HepG2 (cell line): ENCODE measurements at regions not wholly inside any gene's neighbourhood (a gene's known extent, or its start where the extent isn't known, plus 50 kb on each side); places are given as distances from the start of the nearest gene placed in this dataset.

Source experiments
- ATAC-seq: fragments of 200-7000 bp; cut with Tn5 transposase; 3 replicates; pipeline ENCODE4 v1.9.1; 2020; ENCODE audit warnings: mild to moderate bottlenecking, moderate library complexity
- BruUV-seq: library from RNA; stranded (reverse); fragments of 400-500 nt; replicated peaks from 2 replicates; lab custom pipeline; 2021; lab: Mats Ljungman, UMichigan
- CTCF ChIA-PET: fragments of 300-600 bp; formaldehyde crosslinking; extraction: SDS; loops from one replicate; lab custom pipeline; 2021; ENCODE audit warnings: low total read pairs, inconsistent platforms, low intra/inter-chr PET ratio; lab: Yijun Ruan, JAX
- POLR2A ChIA-PET: fragments of 350-600 bp; sonication (Branson Sonifier 250); formaldehyde crosslinking; loops from one replicate; lab custom pipeline; 2020; ENCODE audit warnings: antibody characterized with exemption, inconsistent platforms; lab: Yijun Ruan, JAX
- DNase-seq: peaks from one replicate; pipeline ENCODE4 v3.0.0-alpha.2; 2015; ENCODE audit warnings: low spot score
- FAIRE-seq: peaks from 3 replicates; lab custom pipeline; 2011; peaks lifted over from hg19 to GRCh38; lab: Jason Lieb, UNC
- H2AFZ ChIP-seq: one replicate; pipeline ENCODE4 v1.6.1; 2011; ENCODE audit warnings: low read length, inconsistent platforms
- H3K27ac ChIP-seq: fragments of 300-600 bp; 3 replicates; pipeline ENCODE4 v1.8.0; 2011; ENCODE audit warnings: mixed run types, mild to moderate bottlenecking, mixed read lengths, low read length, inconsistent platforms; ENCODE audit not compliant: insufficient read depth; ENCODE audit errors: extremely low read length
- H3K27me3 ChIP-seq, 2 experiments: fragments of 200-600 bp in 1 of 2; 2 replicates in 1 of 2; 3 replicates in 1 of 2; pipeline versions ENCODE4 v1.6.0 to v1.8.0; 2011; ENCODE audit warnings: low read length in 2 of 2, mild to moderate bottlenecking in 2 of 2, moderate library complexity in 2 of 2, inconsistent platforms in 1 of 2; ENCODE audit not compliant: insufficient read depth in 2 of 2, control insufficient read depth in 1 of 2
- H3K36me3 ChIP-seq, 2 experiments: fragments of 200-600 bp in 1 of 2; replicated peaks in 1 of 2; 2 replicates in 1 of 2; 3 replicates in 1 of 2; pipeline versions ENCODE4 v1.5.1 to v1.8.0; 2011; ENCODE audit warnings: low read length in 2 of 2, inconsistent platforms in 1 of 2; ENCODE audit not compliant: insufficient read depth in 2 of 2, control insufficient read depth in 1 of 2
- H3K4me1 ChIP-seq: 2 replicates; pipeline ENCODE4 v1.5.1; 2012; ENCODE audit warnings: low read length, inconsistent platforms; ENCODE audit not compliant: insufficient read depth
- H3K4me2 ChIP-seq: 2 replicates; pipeline ENCODE4 v1.6.0; 2011; ENCODE audit warnings: low read depth, low read length, inconsistent platforms
- H3K4me3 ChIP-seq, 3 experiments: fragments of 200-600 bp in 1 of 3; sonication (generic), shearing (Covaris generic) in 1 of 3; replicated peaks in 1 of 3; 2 replicates each; pipeline ENCODE4 v1.5.1; 2011 to 2016; ENCODE audit warnings: low read length in 3 of 3, inconsistent platforms in 2 of 3, low read depth in 2 of 3, mild to moderate bottlenecking in 2 of 3, control low read depth in 1 of 3, mixed read lengths in 1 of 3; ENCODE audit not compliant: insufficient read depth in 1 of 3
- H3K79me2 ChIP-seq: one replicate; pipeline ENCODE4 v1.6.1; 2011; ENCODE audit warnings: low read length, inconsistent platforms; ENCODE audit not compliant: insufficient read depth
- H3K9ac ChIP-seq: 2 replicates; pipeline ENCODE4 v1.6.0; 2011; ENCODE audit warnings: mild to moderate bottlenecking, low read depth, low read length, inconsistent platforms; ENCODE audit not compliant: insufficient read depth
- H3K9me3 ChIP-seq: 2 replicates; pipeline ENCODE4 v1.5.1; 2012; ENCODE audit warnings: mild to moderate bottlenecking, low read length
- H4K20me1 ChIP-seq: 2 replicates; pipeline ENCODE4 v1.6.0; 2011; ENCODE audit warnings: inconsistent platforms, mild to moderate bottlenecking, low read length, moderate library complexity; ENCODE audit not compliant: insufficient read depth
- BRCA1 ChIP-seq: sonication (generic); formaldehyde crosslinking; IDR thresholded peaks from 2 replicates; pipeline ENCODE4 v1.4.0; 2020; ENCODE audit warnings: missing genetic modification reagents
- BRD4 ChIP-seq: sonication (generic); formaldehyde crosslinking; IDR thresholded peaks from 2 replicates; pipeline ENCODE4 v1.4.0; 2020; ENCODE audit warnings: missing genetic modification reagents
- GATAD2A ChIP-seq: IDR thresholded peaks from 2 replicates; pipeline ENCODE4 v1.6.1; 2016
- HHEX ChIP-seq: IDR thresholded peaks from 2 replicates; pipeline ENCODE4 v1.6.1; 2016; ENCODE audit warnings: control low read depth
- IKZF4 ChIP-seq: sonication (generic); formaldehyde crosslinking; IDR thresholded peaks from 2 replicates; pipeline ENCODE4 v1.5.1; 2020; ENCODE audit warnings: borderline replicate concordance, mild to moderate bottlenecking, low read depth, missing genetic modification reagents; ENCODE audit errors: not compliant biosample characterization
- IRF2 ChIP-seq: IDR thresholded peaks from 2 replicates; pipeline ENCODE4 v1.6.1; 2018; ENCODE audit warnings: missing genetic modification reagents, missing compliant biosample characterization
- KMT2A ChIP-seq: sonication (generic); formaldehyde crosslinking; IDR thresholded peaks from 2 replicates; pipeline ENCODE4 v1.4.0; 2020; ENCODE audit warnings: missing genetic modification reagents
- POGZ ChIP-seq: sonication (generic); formaldehyde crosslinking; IDR thresholded peaks from 2 replicates; pipeline ENCODE4 v1.4.0; 2020; ENCODE audit warnings: mild to moderate bottlenecking, missing genetic modification reagents
- RBAK ChIP-seq: sonication (generic); formaldehyde crosslinking; IDR thresholded peaks from 2 replicates; pipeline ENCODE4 v1.5.1; 2020; ENCODE audit warnings: mild to moderate bottlenecking, missing genetic modification reagents
- SP4 ChIP-seq: sonication (generic); formaldehyde crosslinking; IDR thresholded peaks from 2 replicates; pipeline ENCODE4 v1.8.1; 2023; ENCODE audit warnings: mild to moderate bottlenecking, missing genetic modification reagents
- TBP ChIP-seq: sonication (generic); formaldehyde crosslinking; IDR thresholded peaks from 2 replicates; pipeline ENCODE4 v1.5.0; 2020; ENCODE audit warnings: missing genetic modification reagents
- TCF7 ChIP-seq: sonication (generic); IDR thresholded peaks from 2 replicates; pipeline ENCODE4 v1.6.1; 2016; ENCODE audit warnings: antibody characterized with exemption, low read depth
- ZFP1 ChIP-seq: IDR thresholded peaks from 2 replicates; pipeline ENCODE4 v1.6.1; 2016
- ZNF224 ChIP-seq: sonication (generic); formaldehyde crosslinking; IDR thresholded peaks from 2 replicates; pipeline ENCODE4 v1.5.0; 2020; ENCODE audit warnings: mild to moderate bottlenecking, missing genetic modification reagents
- ZNF253 ChIP-seq: sonication (generic); formaldehyde crosslinking; IDR thresholded peaks from 2 replicates; pipeline ENCODE4 v1.8.0; 2022; ENCODE audit warnings: mild to moderate bottlenecking, missing genetic modification reagents, borderline replicate concordance
- ZNF713 ChIP-seq: sonication (generic); formaldehyde crosslinking; IDR thresholded peaks from 2 replicates; pipeline ENCODE4 v1.4.0; 2020; ENCODE audit warnings: mild to moderate bottlenecking, missing genetic modification reagents
- ZSCAN31 ChIP-seq: sonication (generic); formaldehyde crosslinking; IDR thresholded peaks from 2 replicates; pipeline ENCODE4 v1.5.0; 2020; ENCODE audit warnings: low read depth, mild to moderate bottlenecking, missing genetic modification reagents
- WGBS: methylation state at CpG from one replicate; pipeline ENCODE4 v1.1.6; 2017; ENCODE audit warnings: low lambda C conversion rate; 5-methylcytosine and 5-hydroxymethylcytosine counted together
- in situ Hi-C: cut with HindIII; loops from 2 replicates; pipeline ENCODE4 v1.10.0; 2017; ENCODE audit warnings: low pct_unique_long_range_greater_than_20kb; ENCODE audit not compliant: extremely low pct_ligation_motif_present
- intact Hi-C: fragments of 100-400 bp; cut with micrococcal nuclease; formaldehyde crosslinking; loops from one replicate; pipeline ENCODE4 v1.10.0; 2022; ENCODE audit not compliant: unreplicated experiment
- TF ChIP-seq, protein P1 (sequence below): sonication (generic); formaldehyde crosslinking; IDR thresholded peaks from 2 replicates; pipeline ENCODE4 v1.4.0; 2020; ENCODE audit warnings: missing genetic modification reagents
- TF ChIP-seq, protein P2 (sequence below): IDR thresholded peaks from 2 replicates; pipeline ENCODE4 v1.6.1; 2016; ENCODE audit warnings: missing genetic modification reagents, missing compliant biosample characterization
- TF ChIP-seq, protein P3 (sequence below): sonication (generic); formaldehyde crosslinking; conservative IDR thresholded peaks from 2 replicates; pipeline ENCODE4 v1.4.0; 2020; ENCODE audit warnings: missing genetic modification reagents

DNA sequence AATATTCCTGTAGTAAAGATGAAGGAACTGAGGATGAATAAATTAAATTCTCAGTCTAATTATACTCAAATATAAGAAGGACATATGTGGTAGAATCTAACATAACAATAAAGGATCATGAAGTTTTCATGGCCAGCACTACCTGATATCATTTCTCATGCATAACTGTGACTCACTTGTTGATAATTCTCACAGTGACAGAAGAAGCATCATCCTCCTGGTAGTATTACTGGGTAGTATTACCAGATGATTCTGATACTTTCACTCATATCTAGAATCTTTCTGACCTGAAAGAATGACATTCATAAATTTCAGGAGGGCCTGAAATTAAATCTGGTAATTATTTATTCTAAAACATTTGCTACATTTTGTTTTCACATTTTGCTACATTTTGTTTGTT is 1375.0 kb downstream of the EPHA7 start (continued):
- TF ChIP-seq, protein P1, sequence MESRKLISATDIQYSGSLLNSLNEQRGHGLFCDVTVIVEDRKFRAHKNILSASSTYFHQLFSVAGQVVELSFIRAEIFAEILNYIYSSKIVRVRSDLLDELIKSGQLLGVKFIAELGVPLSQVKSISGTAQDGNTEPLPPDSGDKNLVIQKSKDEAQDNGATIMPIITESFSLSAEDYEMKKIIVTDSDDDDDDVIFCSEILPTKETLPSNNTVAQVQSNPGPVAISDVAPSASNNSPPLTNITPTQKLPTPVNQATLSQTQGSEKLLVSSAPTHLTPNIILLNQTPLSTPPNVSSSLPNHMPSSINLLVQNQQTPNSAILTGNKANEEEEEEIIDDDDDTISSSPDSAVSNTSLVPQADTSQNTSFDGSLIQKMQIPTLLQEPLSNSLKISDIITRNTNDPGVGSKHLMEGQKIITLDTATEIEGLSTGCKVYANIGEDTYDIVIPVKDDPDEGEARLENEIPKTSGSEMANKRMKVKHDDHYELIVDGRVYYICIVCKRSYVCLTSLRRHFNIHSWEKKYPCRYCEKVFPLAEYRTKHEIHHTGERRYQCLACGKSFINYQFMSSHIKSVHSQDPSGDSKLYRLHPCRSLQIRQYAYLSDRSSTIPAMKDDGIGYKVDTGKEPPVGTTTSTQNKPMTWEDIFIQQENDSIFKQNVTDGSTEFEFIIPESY: no peak
- TF ChIP-seq, protein P2, sequence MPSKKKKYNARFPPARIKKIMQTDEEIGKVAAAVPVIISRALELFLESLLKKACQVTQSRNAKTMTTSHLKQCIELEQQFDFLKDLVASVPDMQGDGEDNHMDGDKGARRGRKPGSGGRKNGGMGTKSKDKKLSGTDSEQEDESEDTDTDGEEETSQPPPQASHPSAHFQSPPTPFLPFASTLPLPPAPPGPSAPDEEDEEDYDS: no peak
- TF ChIP-seq ZSCAN31 (CRISPR knock-in tag) (no peak), IRF2 (CRISPR knock-in tag) (no peak), GATAD2A (no peak), TCF7 (no peak)

- H3K4me3 ChIP-seq: no peak overlapping the region
- ChIA-PET POLR2A (no interaction called here), CTCF (no interaction called here)
- H3K4me1 ChIP-seq: no peaks in the 10 kb centered on the region
- FAIRE-seq (no peak), ATAC-seq (no peak), DNase-seq (no peak)
- 4% methylated on average over 3 of the region's 3 CpGs for WGBS
- intact Hi-C loops (no loop called here), in situ Hi-C loops (no loop called here)
- no peaks in the 10 kb centered on the region for H4K20me1 ChIP-seq
- H3K36me3 ChIP-seq: no peaks in the 10 kb centered on the region
- H3K9ac ChIP-seq: no peak overlapping the region
- no peaks in the 10 kb centered on the region for H3K79me2 ChIP-seq
- H3K4me2 ChIP-seq: no peak overlapping the region
- no peak overlapping the region for H2AFZ ChIP-seq
- no peaks in the 10 kb centered on the region for H3K27me3 ChIP-seq
- no peaks in the 10 kb centered on the region for H3K9me3 ChIP-seq
- H3K27ac ChIP-seq: no peak overlapping the region
- no TSS peak for BruUV-seq
- no peak for TF ChIP-seq KMT2A (CRISPR knock-in tag)
- TF ChIP-seq IKZF4 (CRISPR knock-in tag): no peak
- TF ChIP-seq ZNF253 (CRISPR knock-in tag): no peak
- TF ChIP-seq HHEX (CRISPR knock-in tag): no peak
- TF ChIP-seq RBAK: no peak
- no peak for TF ChIP-seq SP4
- TF ChIP-seq ZNF713 (CRISPR knock-in tag): no peak
- TF ChIP-seq ZFP1 (CRISPR knock-in tag): no peak
- TF ChIP-seq, protein P3, sequence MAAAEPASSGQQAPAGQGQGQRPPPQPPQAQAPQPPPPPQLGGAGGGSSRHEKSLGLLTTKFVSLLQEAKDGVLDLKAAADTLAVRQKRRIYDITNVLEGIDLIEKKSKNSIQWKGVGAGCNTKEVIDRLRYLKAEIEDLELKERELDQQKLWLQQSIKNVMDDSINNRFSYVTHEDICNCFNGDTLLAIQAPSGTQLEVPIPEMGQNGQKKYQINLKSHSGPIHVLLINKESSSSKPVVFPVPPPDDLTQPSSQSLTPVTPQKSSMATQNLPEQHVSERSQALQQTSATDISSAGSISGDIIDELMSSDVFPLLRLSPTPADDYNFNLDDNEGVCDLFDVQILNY (CRISPR knock-in tag): no peak
- no peak for TF ChIP-seq TBP (CRISPR knock-in tag)
- no peak for TF ChIP-seq BRCA1 (CRISPR knock-in tag)
- no peak for TF ChIP-seq ZNF224 (CRISPR knock-in tag)
- TF ChIP-seq BRD4 (CRISPR knock-in tag): no peak
- TF ChIP-seq POGZ (CRISPR knock-in tag): no peak
Measured at GRCh38 chr6:92043777-92044176, 1375.6 kb downstream of the EPHA7 start.
